HG03025 (cell line): ENCODE measurements at regions not wholly inside any gene's neighbourhood (a gene's known extent, or its start where the extent isn't known, plus 50 kb on each side); places are given as distances from the start of the nearest gene placed in this dataset.
"Not testable (repeated sequence)": the region's sequence is repeated elsewhere in the genome, so short reads cannot be mapped to it uniquely, and the experiment has no call there.

ENCODE experiments used
- ATAC-seq: cut with Tn5 transposase; IDR thresholded peaks from one replicate; pipeline ENCODE4 v1.9.1; 2021; ENCODE audit warnings: mild to moderate bottlenecking, moderate library complexity; ENCODE audit not compliant: unreplicated experiment, low FRiP score

GRCh38 chr12:31906557-31907301, 52.5 kb upstream of the RESF1 start:
- no peak for ATAC-seq

- no peak for ATAC-seq
Observed at GRCh38 chr12:31903025-31903424, 56.2 kb upstream of the RESF1 start.

- no peak for ATAC-seq
Observed at GRCh38 chr12:31900271-31900670, 58.9 kb upstream of the RESF1 start.

- no peak for ATAC-seq
Observed at GRCh38 chr12:31899109-31899508, 60.1 kb upstream of the RESF1 start.

- no peak for ATAC-seq
Observed at GRCh38 chr12:31897781-31898503, 61.3 kb upstream of the RESF1 start.

- not testable (repeated sequence) for ATAC-seq
Observed at GRCh38 chr12:31897092-31897491, 62.1 kb upstream of the RESF1 start.

GRCh38 chr12:31896514-31897039, 62.6 kb upstream of the RESF1 start:
- ATAC-seq: peak; percentile 98

- ATAC-seq: no peak
Observed at GRCh38 chr12:31895449-31896150, 63.6 kb upstream of the RESF1 start.

GRCh38 chr12:31890295-31891285, 68.6 kb upstream of the RESF1 start:
- ATAC-seq: no peak

GRCh38 chr12:31887109-31887811, 72.0 kb upstream of the RESF1 start:
- no peak for ATAC-seq

- not testable (repeated sequence) for ATAC-seq
Observed at GRCh38 chr12:31882682-31883081, 76.5 kb upstream of the RESF1 start.

- ATAC-seq: no peak
Observed at GRCh38 chr12:31880340-31880739, 78.9 kb upstream of the RESF1 start.

GRCh38 chr12:31877884-31878283, 81.3 kb upstream of the RESF1 start:
- ATAC-seq: no peak

GRCh38 chr12:31876568-31877424, 82.4 kb upstream of the RESF1 start:
- ATAC-seq: no peak

- ATAC-seq: no peak
Observed at GRCh38 chr12:31875609-31875964, 83.6 kb upstream of the RESF1 start.

GRCh38 chr12:31874961-31875608, 84.1 kb upstream of the RESF1 start:
- no peak for ATAC-seq

- ATAC-seq: no peak
Observed at GRCh38 chr12:31872831-31873604, 86.2 kb upstream of the RESF1 start.
